HG03159 (cell line): ENCODE measurements at regions not wholly inside any gene's neighbourhood (a gene's known extent, or its start where the extent isn't known, plus 50 kb on each side); places are given as distances from the start of the nearest gene placed in this dataset.

ENCODE experiments used
- ATAC-seq: cut with Tn5 transposase; IDR thresholded peaks from one replicate; pipeline ENCODE4 v1.9.1; 2021; ENCODE audit warnings: mild to moderate bottlenecking, moderate library complexity; ENCODE audit not compliant: unreplicated experiment

DNA sequence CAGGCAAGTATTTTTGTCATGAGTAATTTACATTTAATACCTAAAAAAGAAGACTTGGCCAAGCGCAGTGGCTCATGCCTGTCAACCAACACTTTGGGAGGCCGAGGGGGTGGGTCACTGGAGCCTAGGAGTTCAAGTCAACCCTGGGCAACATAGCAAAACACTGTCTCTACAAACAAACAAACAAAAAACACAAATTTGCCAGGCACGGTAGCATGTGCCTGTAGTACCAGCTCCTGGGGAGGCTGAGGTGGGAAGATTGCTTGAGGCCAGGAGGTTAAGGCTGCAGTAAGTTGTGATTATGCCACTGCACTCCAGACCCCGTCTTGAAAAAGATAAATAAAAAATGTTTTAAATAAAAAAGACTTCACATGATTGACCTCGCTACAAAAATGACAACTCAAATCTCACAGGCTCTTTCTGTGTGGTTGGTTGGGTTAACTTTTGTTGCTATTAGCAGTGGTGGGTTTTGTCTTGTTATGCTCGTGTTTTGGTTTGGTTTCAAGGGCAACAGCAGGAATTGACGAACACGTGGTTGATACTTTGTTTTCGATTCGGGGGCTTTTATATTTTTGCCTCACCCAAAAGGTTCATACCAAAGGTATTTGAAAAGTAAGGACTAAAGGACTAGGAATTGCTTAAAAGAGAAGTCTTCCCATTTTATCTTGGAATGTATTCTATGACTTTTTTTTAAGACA, 227.2 kb upstream of the MKLN1 start:
- no peak for ATAC-seq

DNA sequence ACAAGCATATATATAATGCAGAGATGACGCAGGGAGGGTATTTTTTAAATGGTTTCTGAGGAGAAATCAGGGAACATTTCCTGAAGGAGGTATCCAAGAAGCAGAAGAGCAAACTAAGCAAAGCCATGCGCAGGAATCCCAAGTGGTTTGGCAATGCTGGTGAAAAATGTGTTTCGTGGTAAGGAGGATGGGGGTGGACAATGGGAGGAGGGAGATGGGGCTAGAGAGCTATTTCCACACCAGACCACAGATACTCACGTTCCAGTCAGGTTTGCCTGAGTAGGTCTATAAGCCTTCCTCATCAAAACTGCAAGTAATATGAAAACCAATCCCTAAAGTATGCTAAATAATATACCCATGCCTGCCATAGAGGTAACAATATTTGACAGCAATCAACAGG, 223.7 kb upstream of the MKLN1 start:
- ATAC-seq, result no peak

DNA sequence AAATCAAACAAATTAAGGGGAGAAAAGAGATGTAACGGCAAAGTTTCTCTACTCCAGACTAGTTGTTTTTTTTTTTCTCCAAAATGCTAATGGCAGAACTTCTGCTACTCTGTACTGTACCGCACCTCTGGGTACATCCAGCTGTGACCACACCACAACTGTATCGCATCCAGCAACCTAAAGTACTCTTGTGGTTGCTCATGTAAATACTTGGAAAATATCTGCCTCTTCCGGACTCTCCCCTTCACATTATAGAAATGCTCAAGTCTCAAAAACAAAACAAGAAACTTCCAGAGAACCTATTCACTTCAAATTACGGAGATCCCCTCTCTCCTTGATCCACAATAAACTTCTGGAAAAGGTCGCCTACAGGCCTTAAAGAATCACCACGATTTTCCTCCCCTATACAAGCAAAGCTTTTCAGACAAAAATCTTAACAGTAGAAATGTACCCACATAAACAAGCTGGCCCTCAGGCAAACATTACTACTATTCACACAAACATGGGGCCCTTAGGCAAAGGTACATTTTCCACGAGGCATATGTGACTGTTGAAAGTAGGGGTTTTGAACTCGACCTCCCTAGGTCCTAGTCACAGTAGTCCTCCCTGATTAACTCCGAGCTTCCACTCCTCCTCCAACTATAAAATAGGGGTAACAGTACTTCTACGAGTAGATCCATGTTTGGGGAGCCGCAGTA, 222.9 kb upstream of the MKLN1 start:
- ATAC-seq, result no peak

DNA sequence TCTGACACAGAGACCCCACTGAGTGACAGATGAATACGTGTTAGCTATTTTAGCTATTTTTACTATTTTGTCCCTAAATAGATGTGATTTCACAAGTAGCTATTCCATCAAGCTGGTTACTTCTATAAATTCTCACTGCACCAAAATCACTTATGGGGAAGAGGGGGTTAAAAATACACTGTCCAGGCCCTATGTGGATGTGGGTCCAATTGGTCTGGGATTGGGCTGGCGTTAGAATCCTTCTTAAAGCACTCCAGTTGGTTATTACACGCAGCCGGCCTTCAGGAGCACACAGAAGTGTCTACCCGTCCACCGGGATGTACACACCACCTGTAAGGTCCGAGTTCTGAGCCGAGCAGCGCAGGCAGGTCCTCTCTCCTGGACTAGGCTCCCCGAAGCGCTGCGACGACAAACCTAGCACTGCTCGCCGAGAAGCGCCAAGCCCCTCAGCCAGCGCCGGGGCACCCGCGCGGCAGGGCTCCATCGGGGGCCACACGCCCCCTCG, 222.3 kb upstream of the MKLN1 start:
- ATAC-seq, result no peak

DNA sequence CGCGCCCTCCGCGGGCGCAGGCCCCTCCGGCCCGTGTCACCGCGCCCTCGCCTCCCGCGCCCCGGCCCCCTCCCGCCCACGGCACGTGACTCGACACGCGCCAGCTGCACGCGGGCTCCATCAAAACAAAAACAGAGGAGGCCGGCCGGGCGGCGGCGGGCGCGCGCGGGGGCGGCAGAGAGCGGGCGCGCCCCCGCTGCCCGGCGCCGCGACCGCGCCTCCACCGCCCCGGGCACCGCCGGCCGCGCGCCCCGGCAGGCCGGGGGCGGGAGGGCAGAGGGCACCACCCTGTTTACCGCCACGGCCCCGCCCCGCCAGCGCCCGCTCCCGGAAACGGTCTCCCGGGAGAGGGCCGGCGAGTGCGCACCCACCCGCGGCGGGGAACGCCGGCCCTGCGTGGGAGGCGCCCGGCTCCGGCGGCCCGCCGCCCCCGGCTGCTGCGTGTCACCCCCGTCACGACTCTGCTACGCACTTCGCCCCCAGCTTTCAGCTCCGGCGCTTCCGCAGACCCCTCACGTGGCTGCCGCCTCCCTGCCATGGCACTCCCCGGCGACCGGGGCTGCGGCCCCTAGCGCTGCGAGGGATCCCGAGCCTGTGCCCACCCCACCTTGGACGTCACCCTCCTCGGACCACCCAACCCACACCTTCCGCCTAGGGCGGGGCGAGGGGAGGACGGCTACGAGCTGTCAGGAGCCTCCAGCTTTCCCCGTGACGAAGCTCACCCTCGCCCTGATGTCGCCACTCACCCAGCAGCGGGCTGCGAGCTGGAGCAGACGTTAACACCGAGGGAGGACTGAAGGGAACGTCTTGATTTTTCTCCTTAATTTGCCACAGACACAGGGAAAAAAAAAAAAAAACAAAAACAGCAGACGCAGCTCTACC, 221.6 kb upstream of the MKLN1 start:
- ATAC-seq, result peak; percentile 40

DNA sequence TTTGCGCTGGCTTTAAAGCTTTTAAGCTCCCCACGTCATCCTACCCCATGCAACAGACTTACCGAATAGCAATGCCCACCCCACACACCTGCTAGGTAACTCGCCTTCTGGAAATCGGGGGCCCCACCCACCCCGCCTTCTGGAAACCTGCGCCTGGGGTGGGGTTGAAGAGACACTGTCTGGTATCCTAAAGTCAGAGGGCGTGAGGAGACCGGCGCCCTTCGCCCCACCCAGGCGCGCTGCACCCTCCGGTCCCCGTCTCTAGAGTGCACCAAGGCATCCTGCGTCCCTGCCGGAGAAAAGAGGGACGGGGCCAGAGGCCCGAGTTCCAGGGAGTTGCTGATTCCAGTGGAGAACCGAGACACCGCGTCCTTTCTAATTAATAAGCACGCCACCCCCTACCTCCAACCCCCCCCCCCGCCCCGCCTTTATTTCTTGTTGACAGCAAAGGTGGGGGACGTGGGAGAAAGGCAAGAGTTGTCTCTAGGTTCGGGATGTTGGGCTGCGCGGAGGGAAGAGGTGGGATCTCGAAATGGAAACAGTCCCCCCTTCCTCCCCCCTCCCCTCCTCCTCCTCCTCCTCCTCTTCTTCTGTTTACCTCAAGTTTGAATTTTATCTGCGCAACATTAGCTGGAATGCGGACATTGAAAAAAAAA, 220.9 kb upstream of the MKLN1 start:
- ATAC-seq, result no peak

DNA sequence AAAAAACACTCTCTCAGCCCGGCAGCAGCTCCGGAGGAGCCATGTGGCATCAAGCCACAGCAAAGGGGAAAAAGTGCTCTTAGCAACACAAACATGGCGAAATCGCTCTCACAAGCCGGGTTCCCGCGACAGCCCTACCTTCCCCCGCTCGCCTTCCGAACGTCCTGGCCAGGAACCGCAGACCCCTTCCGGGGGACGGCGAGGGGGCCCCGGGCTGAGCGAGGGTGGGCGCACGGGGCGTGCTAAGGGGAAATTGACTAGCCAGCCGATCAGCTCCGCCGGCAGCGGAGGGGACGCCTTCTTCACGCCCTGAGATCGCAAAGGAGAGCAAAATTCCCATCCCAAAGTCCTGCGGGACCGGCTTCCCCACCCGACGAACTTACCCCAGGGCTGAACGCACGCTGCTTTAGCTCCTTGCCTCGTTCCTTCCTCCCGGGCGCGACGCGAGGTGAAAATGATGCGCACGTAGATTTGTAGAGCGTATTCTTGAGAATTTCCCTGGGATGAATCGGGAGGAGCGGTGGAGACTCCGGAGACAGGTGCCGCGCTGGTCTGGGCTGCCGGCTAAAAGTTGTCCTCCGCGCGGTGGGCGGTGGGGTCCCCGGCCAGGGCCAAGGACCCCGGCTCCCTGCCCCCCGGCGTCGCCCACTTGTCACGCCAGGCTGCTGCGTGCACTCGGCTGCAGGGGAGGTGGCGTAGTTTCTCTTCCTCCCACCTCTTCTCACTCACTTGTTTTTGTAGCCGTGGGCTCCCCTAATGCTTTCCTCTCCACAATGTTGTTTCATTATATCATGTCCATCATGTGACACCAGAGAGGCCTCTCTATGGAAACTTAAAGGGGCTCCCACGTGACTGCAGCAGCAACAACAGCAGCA, 220.1 kb upstream of the MKLN1 start:
- ATAC-seq, result peak; percentile 37

DNA sequence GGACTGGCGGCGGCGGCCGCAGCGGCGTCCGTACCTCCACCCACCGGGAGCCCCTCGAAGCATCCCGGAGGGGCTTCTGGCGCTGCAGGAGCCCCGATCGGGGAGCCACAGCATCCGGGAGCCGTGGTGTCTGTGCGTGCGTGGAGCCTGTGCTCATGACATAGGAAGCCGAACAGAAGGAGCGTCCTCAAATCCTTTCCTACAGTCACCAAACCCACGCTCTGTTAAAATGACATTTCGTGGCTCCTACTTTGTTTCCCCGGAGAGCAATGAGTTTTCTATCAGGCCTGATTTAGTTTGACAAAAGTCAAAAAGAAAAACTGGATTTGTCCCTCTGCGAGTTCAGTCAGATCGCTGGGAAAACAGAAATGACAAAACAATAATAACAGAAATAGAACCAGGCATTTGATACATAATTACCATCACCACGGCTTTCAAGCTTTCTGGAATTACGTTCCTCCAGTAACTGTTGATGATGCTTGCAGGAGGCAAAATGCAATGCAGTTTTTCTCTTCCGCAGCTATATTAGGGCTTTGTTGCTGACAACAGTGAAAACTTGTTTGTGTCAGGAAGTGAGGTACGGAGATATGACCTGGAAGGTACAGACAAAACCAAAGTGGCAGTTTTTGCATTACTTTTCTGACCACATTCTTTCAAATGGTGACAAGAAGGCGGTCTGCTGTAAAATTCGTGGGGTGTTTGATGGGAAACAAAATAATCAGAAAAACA, 219.3 kb upstream of the MKLN1 start:
- no peak for ATAC-seq

DNA sequence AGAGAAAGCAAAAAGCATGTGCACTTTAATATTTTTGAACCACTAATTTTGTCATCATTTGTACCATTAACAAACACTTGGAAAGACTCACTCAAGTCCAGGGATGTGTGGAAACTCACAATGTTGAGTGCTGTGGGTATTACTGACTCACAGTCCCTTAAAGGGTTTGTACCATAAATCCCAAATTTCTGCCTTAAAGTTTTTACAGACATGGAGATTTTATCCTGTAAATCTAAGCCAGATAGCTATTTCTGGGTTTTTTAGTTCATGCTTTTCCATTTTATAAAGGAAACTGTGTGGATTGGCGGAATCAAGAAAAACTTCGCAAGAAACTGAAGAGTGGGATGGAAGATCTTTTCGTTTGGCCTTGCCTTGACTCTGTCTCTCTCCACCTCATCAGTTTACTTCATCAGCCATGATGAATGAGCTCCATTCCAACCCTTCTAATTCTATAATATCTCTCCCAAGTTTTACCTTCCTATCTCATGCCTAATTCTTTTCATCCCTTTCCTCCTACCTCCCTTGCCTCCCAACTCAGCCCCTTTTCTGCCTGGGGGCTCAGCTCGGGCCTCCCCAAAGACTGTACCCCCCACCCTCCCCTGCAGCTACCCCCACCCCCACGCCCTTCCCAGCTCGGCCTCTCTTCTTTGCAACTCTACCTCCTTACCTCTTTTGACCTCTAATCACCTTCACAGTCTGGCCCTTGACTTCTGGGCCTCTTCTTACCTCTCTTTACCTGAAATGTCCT, 218.5 kb upstream of the MKLN1 start:
- ATAC-seq, result no peak

DNA sequence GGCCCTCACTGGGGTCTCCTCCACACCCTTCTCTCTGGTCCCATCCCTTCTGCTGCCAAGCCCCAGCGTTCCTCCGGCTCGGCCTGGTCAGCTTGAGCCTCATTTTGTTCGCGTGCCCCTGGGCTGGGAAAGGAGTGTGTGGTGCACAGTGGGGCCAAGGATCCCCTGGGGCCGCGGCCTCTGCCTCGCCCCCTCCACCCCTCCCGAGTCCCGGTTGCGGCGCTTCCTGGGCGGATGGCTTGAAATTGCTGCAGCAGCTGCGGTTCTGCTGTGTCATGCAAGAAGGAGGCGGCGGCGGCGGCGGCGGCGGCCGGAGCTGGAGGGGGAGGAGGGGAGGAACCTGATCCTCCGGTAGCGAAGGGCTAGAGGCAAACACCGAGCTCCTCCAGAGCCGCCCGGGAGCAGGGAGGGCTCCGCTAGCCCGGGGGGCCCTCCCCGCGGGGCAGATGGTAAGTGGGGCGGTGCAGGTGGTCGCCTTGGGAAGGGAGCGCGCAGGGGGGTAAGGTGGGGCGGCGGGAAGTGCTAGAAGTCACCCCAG, 217.8 kb upstream of the MKLN1 start:
- no peak for ATAC-seq

DNA sequence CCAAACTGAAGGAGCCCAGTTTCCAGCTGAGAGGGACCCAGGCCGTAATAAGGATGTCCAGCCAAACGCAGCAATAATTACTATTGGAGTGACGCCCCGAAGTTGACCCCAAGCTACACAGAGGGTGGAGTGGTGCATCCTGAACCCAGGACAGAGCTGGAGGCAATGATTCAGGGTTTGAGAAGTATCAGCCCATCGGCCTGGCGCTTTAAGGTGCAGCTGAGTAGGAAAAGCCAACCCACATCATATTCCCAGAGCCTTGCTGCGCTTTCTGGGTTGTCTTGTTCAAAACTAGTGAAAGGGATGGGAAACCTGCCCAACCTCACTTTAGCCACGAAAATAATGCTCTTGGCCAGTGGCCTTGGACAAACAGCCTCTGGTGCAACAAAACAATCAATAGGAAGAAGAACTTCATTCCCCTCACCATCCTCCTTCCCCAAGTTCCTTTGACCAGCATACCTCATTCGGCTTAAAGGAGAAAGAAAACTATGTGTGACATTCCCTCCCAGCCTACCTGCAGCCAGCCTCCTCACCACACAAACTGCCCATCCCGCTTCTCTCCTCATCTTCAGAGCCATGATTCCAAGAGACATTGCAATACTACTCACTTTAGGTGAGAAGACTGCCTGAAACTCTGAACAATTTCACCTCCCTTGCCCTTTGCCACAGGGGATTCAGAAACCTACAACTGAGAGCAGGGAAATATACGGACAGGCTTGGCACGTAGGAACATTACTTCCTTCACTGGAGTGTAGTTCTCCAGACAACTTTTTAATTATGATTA, 217.2 kb upstream of the MKLN1 start:
- no peak for ATAC-seq

DNA sequence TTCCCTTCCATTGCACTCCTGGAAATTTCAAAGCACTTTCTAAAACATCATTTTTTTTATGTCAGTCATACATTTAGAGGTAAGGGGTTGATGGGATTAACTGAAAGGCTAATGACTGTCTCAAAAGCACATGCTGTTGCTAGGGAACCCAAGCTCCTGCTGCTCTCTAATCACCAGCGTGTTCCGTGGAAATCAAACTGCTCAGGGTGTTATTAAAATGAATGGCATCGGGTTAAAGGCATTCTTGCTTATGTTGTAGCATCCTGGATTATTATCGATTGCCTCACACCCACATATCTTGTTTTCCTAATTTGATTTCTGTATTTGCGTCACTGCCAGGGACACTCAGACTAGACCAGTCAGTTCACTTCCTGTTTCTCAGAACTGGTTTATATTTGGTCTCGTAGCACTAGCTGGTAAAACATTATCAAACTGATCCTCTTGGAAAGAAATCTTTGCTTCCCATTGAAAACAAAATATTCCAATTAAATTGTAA, 216.5 kb upstream of the MKLN1 start:
- no peak for ATAC-seq

DNA sequence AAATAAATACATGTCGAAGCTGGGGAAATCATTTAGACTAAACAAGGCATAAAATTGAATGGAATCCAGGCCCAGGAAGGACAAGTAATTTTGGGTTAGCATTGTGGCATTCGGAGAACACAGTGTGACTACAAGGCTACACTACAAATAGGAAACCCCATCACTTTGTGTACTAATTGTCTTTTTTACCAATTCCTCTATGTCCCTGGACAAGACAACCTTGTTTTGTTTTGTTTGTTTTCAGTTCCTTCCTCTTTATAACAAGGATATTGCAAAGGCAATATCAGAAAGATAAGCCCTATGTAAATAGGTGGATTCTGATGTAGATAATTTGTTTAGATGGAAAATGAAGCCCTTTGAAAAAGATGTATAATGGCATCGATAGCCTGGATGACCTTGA, 215.9 kb upstream of the MKLN1 start:
- no peak for ATAC-seq

DNA sequence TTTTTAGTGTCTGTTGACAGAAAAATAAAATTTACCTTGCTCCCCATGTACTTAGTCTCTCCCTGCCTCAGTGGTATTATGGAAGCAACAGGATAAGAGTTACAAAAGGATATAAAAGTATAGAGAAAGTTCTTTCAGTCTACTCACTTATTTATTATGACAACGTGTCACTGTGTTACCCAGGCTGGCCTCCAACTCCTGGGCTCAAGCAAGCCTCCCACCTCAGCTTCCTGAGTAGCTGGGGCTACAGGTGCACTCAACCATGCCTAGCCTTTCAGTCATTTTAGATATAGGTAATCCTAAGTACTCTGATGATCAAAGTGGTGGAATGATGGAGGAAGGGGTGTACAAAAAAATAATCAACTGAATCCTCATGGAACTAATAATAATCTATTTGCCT, 215.2 kb upstream of the MKLN1 start:
- ATAC-seq, result no peak

DNA sequence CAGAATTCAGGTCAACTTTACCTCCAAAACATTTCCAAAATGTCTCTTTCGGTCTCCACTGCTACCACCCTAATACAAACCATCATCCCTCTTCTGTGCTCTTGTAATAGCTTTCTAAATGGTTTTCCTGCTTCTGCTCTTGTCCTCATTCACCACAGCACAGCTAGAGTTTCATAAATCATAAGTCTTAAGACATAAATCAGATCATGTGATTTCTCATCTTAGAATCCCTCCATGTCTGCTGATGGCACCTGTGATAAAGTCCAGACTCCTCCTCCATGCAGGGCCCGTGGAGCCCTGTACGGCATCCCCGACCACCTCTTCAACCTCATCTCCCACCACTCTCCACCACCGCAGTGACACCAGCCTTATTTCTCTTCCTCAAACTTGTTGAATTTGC, 212.3 kb upstream of the MKLN1 start:
- no peak for ATAC-seq

DNA sequence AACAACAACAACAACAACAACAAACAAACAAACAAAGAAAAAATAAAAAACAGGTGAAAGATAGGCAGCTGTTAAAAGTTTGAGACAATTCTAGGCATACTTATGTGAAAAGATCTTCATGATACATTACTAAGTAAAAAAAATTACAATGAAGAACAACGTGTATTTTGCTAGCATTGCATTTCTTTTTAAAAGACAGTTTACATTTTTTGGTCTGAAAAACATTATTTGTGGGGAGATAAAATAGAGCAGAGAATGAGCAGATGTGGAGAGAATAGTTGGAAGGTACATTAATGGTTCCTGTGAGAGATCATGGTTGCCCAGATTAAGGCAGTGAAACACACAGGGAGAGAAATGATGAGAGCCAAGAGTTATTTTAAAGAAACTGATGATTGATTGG, 210.2 kb upstream of the MKLN1 start:
- ATAC-seq, result no peak

DNA sequence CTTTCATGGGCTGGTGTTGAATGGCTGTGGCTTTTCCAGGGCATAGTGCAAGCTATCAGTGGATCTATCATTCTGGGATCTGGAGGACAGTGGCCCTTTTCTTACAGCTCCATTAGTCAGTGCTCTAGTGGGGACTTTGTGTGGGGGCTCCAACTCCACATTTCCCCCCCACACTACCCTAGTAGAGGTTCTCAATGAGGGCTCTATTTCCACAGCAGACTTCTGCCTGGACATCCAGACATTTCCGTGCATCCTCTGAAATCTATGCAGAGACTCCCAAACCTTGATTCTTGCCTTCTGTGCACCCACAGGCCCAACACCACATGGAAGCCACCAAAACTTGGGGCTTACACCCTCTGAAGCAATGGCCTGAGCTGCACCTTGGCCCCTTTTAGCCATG, 208.3 kb upstream of the MKLN1 start:
- no peak for ATAC-seq

DNA sequence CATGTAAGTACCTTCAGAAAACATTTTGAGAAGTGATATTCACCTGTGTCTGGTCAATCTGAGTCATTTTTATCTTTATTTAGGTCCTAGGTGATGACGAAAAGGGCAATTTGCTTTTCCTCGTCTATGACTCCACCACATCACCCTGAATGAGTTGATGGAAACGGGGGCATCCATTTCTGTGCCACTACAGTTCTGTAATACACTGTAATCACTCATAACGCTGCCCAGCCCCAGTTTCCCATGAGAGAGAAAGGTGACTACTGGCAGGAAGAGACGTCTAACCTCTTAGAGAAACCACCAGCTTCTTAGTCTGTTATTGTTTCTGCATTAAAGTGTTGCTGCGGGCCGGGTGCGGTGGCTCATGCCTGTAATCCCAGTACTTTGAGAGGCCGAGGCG, 205.3 kb upstream of the MKLN1 start:
- no peak for ATAC-seq
